Transverse colon (tissue), 4 donors: ENCODE measurements at regions not wholly inside any gene's neighbourhood (a gene's known extent, or its start where the extent isn't known, plus 50 kb on each side); places are given as distances from the start of the nearest gene placed in this dataset.

ENCODE experiments used
- DNase-seq: peaks from one replicate; pipeline ENCODE4 v3.0.0-alpha.2; 2019
- H3K27ac ChIP-seq, 4 donors: fragments of 200-600 bp; sonication (generic); 2 replicates each; pipeline ENCODE4 v1.5.1; 2016 to 2018; ENCODE audit warnings: inconsistent platforms in 4 of 4
- H3K27me3 ChIP-seq: fragments of 200-600 bp; sonication (generic); 2 replicates; pipeline ENCODE4 v1.5.1; 2017; ENCODE audit warnings: inconsistent platforms
- H3K36me3 ChIP-seq, 4 donors: fragments of 200-600 bp; sonication (generic); 2 replicates each; pipeline ENCODE4 v1.5.1; 2017 to 2019; ENCODE audit warnings: inconsistent platforms in 4 of 4
- H3K4me1 ChIP-seq, 4 donors: fragments of 200-600 bp; sonication (generic); 2 replicates each; pipeline ENCODE4 v1.5.1; 2017 to 2020; ENCODE audit warnings: inconsistent platforms in 4 of 4
- H3K4me3 ChIP-seq, 4 donors: fragments of 200-600 bp; sonication (generic); 1 replicate in 1 of 4; 2 replicates in 3 of 4; pipeline versions ENCODE4 v1.5.1 to v1.6.1; 2017 to 2019; ENCODE audit warnings: inconsistent platforms in 4 of 4
- H3K9me3 ChIP-seq, 2 donors: fragments of 200-600 bp; sonication (generic); 2 replicates each; pipeline ENCODE4 v1.5.1; 2017 to 2019; ENCODE audit warnings: inconsistent platforms in 2 of 2
- CTCF ChIP-seq, 5 experiments: fragments of 200-600 bp in 3 of 5; fragments of 450-650 bp in 2 of 5; sonication (generic) in 3 of 5; IDR thresholded peaks; 1 replicate in 2 of 5; 2 replicates in 3 of 5; pipeline ENCODE4 v1.5.1; 2016 to 2017; ENCODE audit warnings: antibody characterized with exemption in 5 of 5, inconsistent platforms in 3 of 5, mild to moderate bottlenecking in 2 of 5, moderate library complexity in 1 of 5
- EP300 ChIP-seq: sonication (generic); formaldehyde crosslinking; IDR thresholded peaks from one replicate; pipeline ENCODE4 v1.6.1; 2017; ENCODE audit warnings: antibody characterized with exemption, low read depth
- POLR2A ChIP-seq: fragments of 450-650 bp; IDR thresholded peaks from one replicate; pipeline ENCODE4 v1.6.1; 2016; ENCODE audit warnings: antibody characterized with exemption, mild to moderate bottlenecking, moderate library complexity
- POLR2AphosphoS5 ChIP-seq, 3 donors: sonication (generic); formaldehyde crosslinking; IDR thresholded peaks; one replicate each; pipeline ENCODE4 v1.6.1; 2016; ENCODE audit warnings: antibody characterized with exemption in 3 of 3
- WGBS, 2 donors: methylation state at CpG; one replicate each; pipeline ENCODE4 v1.1.5; 2018; ENCODE audit warnings: low coverage in 1 of 2; 5-methylcytosine and 5-hydroxymethylcytosine counted together
- in situ Hi-C, 4 donors: fragments of 200-750 bp; cut with MboI; loops; one replicate each; pipeline versions ENCODE4 v1.15.0 to v1.15.1; 2017; ENCODE audit warnings: low sequenced_read_pairs in 3 of 4, low pct_ligation_motif_present in 1 of 4, low pct_unique_long_range_greater_than_20kb in 1 of 4
- intact Hi-C: fragments of 100-400 bp; cut with DNase I; formaldehyde crosslinking; loops from one replicate; pipeline ENCODE4 v1.15.1; 2023; ENCODE audit warnings: low total_unique reads

- 87 to 89% methylated on average over 9 to 21 of the region's 21 CpGs for WGBS, 2 donors
- TF ChIP-seq POLR2AphosphoS5 (IDR thresholded peaks at IDR 0.05) (no peak), CTCF (IDR thresholded peaks at IDR 0.05) (no peak), POLR2A (no peak), EP300 (no peak)
- no peak for DNase-seq
- H3K4me1 ChIP-seq: peaks cover 0 to 12% (median 3%) of the 10 kb centered on the region in 4 donors
- intact Hi-C loops (no loop called here), in situ Hi-C loops (no loop called here)
- H3K9me3 ChIP-seq: no peaks in the 10 kb centered on the region
- no peak overlapping the region for H3K4me3 ChIP-seq
- H3K27ac ChIP-seq: no peak overlapping the region
- no peaks in the 10 kb centered on the region for H3K27me3 ChIP-seq
- H3K36me3 ChIP-seq: no peaks in the 10 kb centered on the region
Measured at GRCh38 chr12:124618291-124618902, 51.0 kb upstream of the NCOR2 start.

- H3K4me1 ChIP-seq: peaks cover 0 to 13% (median 8%) of the 10 kb centered on the region in 4 donors
- H3K27ac ChIP-seq: no peak overlapping the region
- no peaks in the 10 kb centered on the region for H3K9me3 ChIP-seq
- no peaks in the 10 kb centered on the region for H3K27me3 ChIP-seq
- intact Hi-C loops (no loop called here), in situ Hi-C loops (no loop called here)
- 77% methylated on average over 19 of the region's 19 CpGs; no CpG with 5 or more reads in 1 of the 2 donors for WGBS, 2 donors
- no peak for TF ChIP-seq CTCF (IDR thresholded peaks at IDR 0.05)
- no peak for TF ChIP-seq EP300
- no peak for TF ChIP-seq POLR2A
- no peak for TF ChIP-seq POLR2AphosphoS5 (IDR thresholded peaks at IDR 0.05)
- H3K36me3 ChIP-seq: no peaks in the 10 kb centered on the region
- H3K4me3 ChIP-seq: no peak overlapping the region
- DNase-seq: no peak
Measured at GRCh38 chr12:124617615-124618014, 50.2 kb upstream of the NCOR2 start.
